Subcutaneous abdominal adipose tissue (tissue), 5 donors: ENCODE measurements at regions not wholly inside any gene's neighbourhood (a gene's known extent, or its start where the extent isn't known, plus 50 kb on each side); places are given as distances from the start of the nearest gene placed in this dataset.
"Not testable (repeated sequence)": the region's sequence is repeated elsewhere in the genome, so short reads cannot be mapped to it uniquely, and the experiment has no call there.

Experiments
- H3K27ac ChIP-seq: one replicate; pipeline ENCODE4 v1.7.0; 2013; ENCODE audit warnings: low read depth, mild to moderate bottlenecking, inconsistent platforms, low read length, moderate library complexity
- H3K27me3 ChIP-seq, 5 donors: one replicate each; pipeline ENCODE4 v1.7.0; 2013; ENCODE audit warnings: low read length in 5 of 5, inconsistent platforms in 1 of 5; ENCODE audit not compliant: control insufficient read depth in 5 of 5, insufficient read depth in 4 of 5
- H3K36me3 ChIP-seq, 5 donors: one replicate each; pipeline ENCODE4 v1.7.0; 2013; ENCODE audit warnings: low read length in 5 of 5; ENCODE audit not compliant: control insufficient read depth in 5 of 5, insufficient read depth in 5 of 5
- H3K4me1 ChIP-seq, 5 donors: one replicate each; pipeline ENCODE4 v1.7.0; 2013; ENCODE audit warnings: low read length in 5 of 5, mild to moderate bottlenecking in 3 of 5, moderate library complexity in 1 of 5; ENCODE audit not compliant: control insufficient read depth in 5 of 5, insufficient read depth in 5 of 5
- H3K4me3 ChIP-seq, 5 donors: one replicate each; pipeline ENCODE4 v1.7.0; 2013; ENCODE audit warnings: low read length in 5 of 5, low read depth in 1 of 5
- H3K9ac ChIP-seq, 5 donors: one replicate each; pipeline ENCODE4 v1.7.0; 2013; ENCODE audit warnings: low read length in 5 of 5, mild to moderate bottlenecking in 4 of 5, moderate library complexity in 3 of 5
- H3K9me3 ChIP-seq, 5 donors: one replicate each; pipeline ENCODE4 v1.7.0; 2013; ENCODE audit warnings: low read length in 5 of 5; ENCODE audit not compliant: control insufficient read depth in 5 of 5
- donor health status: healthy.
- donor health status: healthy.
- donor health status: healthy.
- donor health status: healthy.
- donor health status: healthy.

GRCh38 chrX:65596270-65597034 lies 61.9 kb upstream of the LAS1L start:
- Histone ChIP-seq H3K4me1 (peaks cover 7 to 37% (median 25%) of the 10 kb centered on the region in 5 donors), H3K27me3 (peaks cover 0 to 8% (median 4%) of the 10 kb centered on the region in 5 donors), H3K9ac (peak overlapping the region in 1 of 5 donors; percentile 57), H3K4me3 (no peak overlapping the region), H3K27ac (peak overlapping the region; percentile 81), H3K9me3 (no peaks in the 10 kb centered on the region), H3K36me3 (no peaks in the 10 kb centered on the region)

- Histone ChIP-seq H3K4me1 (peaks cover 0 to 28% (median 15%) of the 10 kb centered on the region in 5 donors), H3K4me3 (no peak overlapping the region), H3K36me3 (no peaks in the 10 kb centered on the region), H3K9ac (peak overlapping the region in 2 of 5 donors; percentile 49 to 57), H3K27me3 (peaks cover 4 to 11% (median 5%) of the 10 kb centered on the region in 5 donors), H3K27ac (peak overlapping the region; percentile 81), H3K9me3 (no peaks in the 10 kb centered on the region)
Observed at GRCh38 chrX:65595460-65595876, 60.9 kb upstream of the LAS1L start.

DNA sequence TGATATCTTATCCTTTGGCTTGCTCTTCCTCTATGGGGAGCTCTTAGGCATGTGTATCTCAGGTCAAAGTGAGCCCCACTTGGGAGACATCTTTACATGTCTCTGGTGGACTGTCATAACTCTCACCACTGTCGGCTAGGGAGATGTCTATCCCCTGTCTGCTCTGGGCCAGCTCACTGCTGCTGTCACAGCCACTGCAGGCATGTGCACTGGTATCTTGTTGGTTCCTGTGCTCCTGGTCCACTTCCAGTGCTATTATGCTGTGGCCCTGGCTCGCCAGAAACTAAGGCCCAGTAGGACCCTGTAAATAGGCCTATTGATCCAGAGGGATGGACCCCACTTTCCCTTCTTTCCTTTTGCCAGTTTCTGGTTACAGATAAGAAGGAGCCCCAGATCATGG lies 56.6 kb upstream of the LAS1L start:
- Histone ChIP-seq H3K4me1 (peaks cover 0 to 23% (median 17%) of the 10 kb centered on the region in 5 donors), H3K27ac (no peak overlapping the region), H3K9ac (no peak overlapping the region), H3K4me3 (no peak overlapping the region), H3K36me3 (no peaks in the 10 kb centered on the region), H3K27me3 (peaks cover 2 to 21% (median 11%) of the 10 kb centered on the region in 5 donors), H3K9me3 (no peaks in the 10 kb centered on the region)

- no peaks in the 10 kb centered on the region for H3K9me3 ChIP-seq
- H3K27ac ChIP-seq: no peak overlapping the region
- no peak overlapping the region for H3K4me3 ChIP-seq
- H3K9ac ChIP-seq: no peak overlapping the region
- H3K4me1 ChIP-seq: peaks cover 0 to 15% (median 10%) of the 10 kb centered on the region in 5 donors
- H3K27me3 ChIP-seq: peaks cover 0 to 21% (median 11%) of the 10 kb centered on the region in 5 donors
- H3K36me3 ChIP-seq: no peaks in the 10 kb centered on the region
Observed at GRCh38 chrX:65589304-65589703, 54.7 kb upstream of the LAS1L start.

DNA sequence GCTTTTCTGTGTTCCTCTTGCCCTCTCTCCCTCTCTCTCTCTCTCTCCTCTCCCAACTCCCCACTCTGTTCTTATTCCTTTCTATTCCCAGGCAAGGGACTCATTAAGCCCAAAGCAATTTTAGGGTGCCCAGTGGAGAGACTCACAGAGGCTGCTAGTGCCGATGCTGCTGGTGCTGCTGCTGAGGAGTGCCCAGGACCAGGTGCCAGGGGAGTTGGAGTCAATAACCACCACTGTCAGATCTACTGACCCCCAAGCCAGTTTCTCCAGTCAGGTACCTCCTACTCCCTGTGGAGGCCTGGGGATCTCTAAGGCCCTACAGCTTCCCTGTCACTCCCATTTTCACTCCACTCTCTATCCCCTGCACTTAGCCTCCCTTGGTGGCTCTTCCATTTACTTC lies 54.2 kb upstream of the LAS1L start:
- H3K4me3 ChIP-seq: peak overlapping the region in 1 of 5 donors; percentile 31
- H3K27me3 ChIP-seq: peaks cover 0 to 18% (median 11%) of the 10 kb centered on the region in 5 donors
- H3K36me3 ChIP-seq: no peaks in the 10 kb centered on the region
- H3K27ac ChIP-seq: no peak overlapping the region
- no peak overlapping the region for H3K9ac ChIP-seq
- no peaks in the 10 kb centered on the region for H3K9me3 ChIP-seq
- H3K4me1 ChIP-seq: peaks cover 0 to 15% (median 10%) of the 10 kb centered on the region in 5 donors

DNA sequence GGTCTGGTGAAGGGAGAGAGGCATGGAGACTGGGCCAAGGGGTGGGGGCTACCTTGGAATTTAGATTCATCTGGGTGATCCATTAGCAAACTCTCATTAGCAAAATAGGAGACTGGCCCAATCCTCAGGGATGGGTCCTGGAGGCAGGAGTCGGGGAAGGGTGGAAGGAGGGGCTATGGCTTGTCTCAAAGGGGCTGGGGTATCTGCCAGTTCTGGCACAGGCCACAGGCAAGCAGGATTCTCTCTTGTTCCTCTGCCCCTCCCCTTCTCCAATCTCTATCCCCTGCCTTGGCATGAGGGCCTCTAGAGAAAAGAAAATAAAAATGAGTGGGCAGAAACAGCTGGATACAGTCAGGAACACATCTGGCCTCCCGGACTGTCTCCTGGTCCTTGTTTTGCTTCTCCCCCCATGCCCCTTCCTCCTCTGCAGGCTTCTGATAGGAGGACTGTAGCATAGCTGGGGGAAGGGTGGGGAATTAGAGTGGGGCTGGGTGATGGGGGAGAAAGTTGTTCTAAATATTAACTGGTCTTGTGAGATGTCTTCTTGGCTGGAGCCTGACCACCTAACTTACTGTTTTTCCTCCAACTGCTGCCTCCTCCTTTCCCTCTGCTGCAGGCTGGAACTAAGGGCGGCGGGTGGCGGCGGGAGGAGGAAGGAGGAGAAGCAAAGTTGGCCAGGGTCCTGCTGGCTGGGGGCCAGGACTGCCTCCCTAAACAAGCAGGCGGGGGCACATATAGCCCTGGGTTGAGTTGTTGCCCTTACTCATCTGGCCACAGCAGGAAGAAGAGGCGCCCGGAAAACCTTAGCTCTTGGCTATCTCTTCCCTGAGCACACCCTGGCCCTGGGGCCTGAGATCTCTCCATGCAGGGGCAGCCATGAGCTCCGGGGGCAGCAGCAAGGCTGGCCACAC lies 53.3 kb upstream of the LAS1L start:
- Histone ChIP-seq H3K4me1 (peaks cover 0 to 15% (median 10%) of the 10 kb centered on the region in 5 donors), H3K27me3 (peaks cover 0 to 17% (median 11%) of the 10 kb centered on the region in 5 donors), H3K27ac (no peak overlapping the region), H3K36me3 (no peaks in the 10 kb centered on the region), H3K4me3 (peak overlapping the region in 2 of 5 donors; percentile 22 to 31), H3K9ac (no peak overlapping the region), H3K9me3 (no peaks in the 10 kb centered on the region)

GRCh38 chrX:65586491-65586890 lies 51.9 kb upstream of the LAS1L start:
- Histone ChIP-seq H3K4me3 (no peak overlapping the region), H3K36me3 (no peaks in the 10 kb centered on the region), H3K4me1 (peaks cover 0 to 19% (median 12%) of the 10 kb centered on the region in 5 donors), H3K9me3 (no peaks in the 10 kb centered on the region), H3K9ac (no peak overlapping the region), H3K27me3 (peaks cover 0 to 17% (median 10%) of the 10 kb centered on the region in 5 donors), H3K27ac (no peak overlapping the region)

- Histone ChIP-seq H3K4me1 (peaks cover 0 to 19% (median 12%) of the 10 kb centered on the region in 5 donors), H3K27me3 (peaks cover 0 to 12% (median 6%) of the 10 kb centered on the region in 5 donors)
- not testable (repeated sequence) for H3K9me3 ChIP-seq, H3K9ac ChIP-seq, H3K27ac ChIP-seq, H3K4me3 ChIP-seq, H3K36me3 ChIP-seq
Observed at GRCh38 chrX:65585226-65585625, 50.6 kb upstream of the LAS1L start.
